Endothelial cell of umbilical vein (primary cell): ENCODE measurements at regions not wholly inside any gene's neighbourhood (a gene's known extent, or its start where the extent isn't known, plus 50 kb on each side); places are given as distances from the start of the nearest gene placed in this dataset.

ENCODE experiments used
- EZH2 ChIP-seq: IDR thresholded peaks from 2 replicates; pipeline ENCODE4 v1.6.1; 2012; ENCODE audit warnings: borderline replicate concordance, low read depth, mild to moderate bottlenecking, moderate library complexity, low read length, inconsistent platforms; ENCODE audit not compliant: severe bottlenecking
- GATA2 ChIP-seq: IDR thresholded peaks from 2 replicates; pipeline ENCODE4 v1.7.0; 2011; ENCODE audit warnings: low read depth, mild to moderate bottlenecking, moderate library complexity, mixed read lengths, low read length; ENCODE audit not compliant: insufficient read length, insufficient read depth
- MYC ChIP-seq: IDR thresholded peaks from one replicate; pipeline ENCODE4 v1.6.1; 2011; ENCODE audit warnings: mild to moderate bottlenecking, low read depth, low read length
- POLR2A ChIP-seq: IDR thresholded peaks from 2 replicates; pipeline ENCODE4 v1.6.1; 2012; ENCODE audit warnings: low read depth, mild to moderate bottlenecking, control low read depth, low read length
- POLR2AphosphoS5 ChIP-seq: IDR thresholded peaks from 2 replicates; pipeline ENCODE4 v1.6.1; 2012; ENCODE audit warnings: low read depth, mild to moderate bottlenecking, control low read depth, low read length, moderate library complexity; ENCODE audit not compliant: insufficient read depth
- TF ChIP-seq, protein P1 (sequence below), 2 donors: IDR thresholded peaks; 1 replicate in 1 of 2; 2 replicates in 1 of 2; pipeline ENCODE4 v1.5.1; 2011; ENCODE audit warnings: low read length in 2 of 2, mild to moderate bottlenecking in 2 of 2, moderate library complexity in 2 of 2, control low read depth in 1 of 2, inconsistent platforms in 1 of 2, low read depth in 1 of 2; ENCODE audit not compliant: insufficient read depth in 1 of 2; ENCODE audit errors: extremely low read depth in 1 of 2

GRCh38 chr3:159062734-159063410 lies 261.0 kb downstream of the MFSD1 start:
- TF ChIP-seq EZH2 (no peak), POLR2AphosphoS5 (no peak), GATA2 (no peak), POLR2A (no peak), MYC (no peak)
- TF ChIP-seq, protein P1, sequence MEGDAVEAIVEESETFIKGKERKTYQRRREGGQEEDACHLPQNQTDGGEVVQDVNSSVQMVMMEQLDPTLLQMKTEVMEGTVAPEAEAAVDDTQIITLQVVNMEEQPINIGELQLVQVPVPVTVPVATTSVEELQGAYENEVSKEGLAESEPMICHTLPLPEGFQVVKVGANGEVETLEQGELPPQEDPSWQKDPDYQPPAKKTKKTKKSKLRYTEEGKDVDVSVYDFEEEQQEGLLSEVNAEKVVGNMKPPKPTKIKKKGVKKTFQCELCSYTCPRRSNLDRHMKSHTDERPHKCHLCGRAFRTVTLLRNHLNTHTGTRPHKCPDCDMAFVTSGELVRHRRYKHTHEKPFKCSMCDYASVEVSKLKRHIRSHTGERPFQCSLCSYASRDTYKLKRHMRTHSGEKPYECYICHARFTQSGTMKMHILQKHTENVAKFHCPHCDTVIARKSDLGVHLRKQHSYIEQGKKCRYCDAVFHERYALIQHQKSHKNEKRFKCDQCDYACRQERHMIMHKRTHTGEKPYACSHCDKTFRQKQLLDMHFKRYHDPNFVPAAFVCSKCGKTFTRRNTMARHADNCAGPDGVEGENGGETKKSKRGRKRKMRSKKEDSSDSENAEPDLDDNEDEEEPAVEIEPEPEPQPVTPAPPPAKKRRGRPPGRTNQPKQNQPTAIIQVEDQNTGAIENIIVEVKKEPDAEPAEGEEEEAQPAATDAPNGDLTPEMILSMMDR (IDR thresholded peaks at IDR 0.05; ENCODE audit: extremely low read depth in 1 of 2, insufficient read depth in 1 of 2, low read depth in 1 of 2, low read length in 2 of 2), result no peak
